T-helper 17 cell (primary cell): ENCODE measurements at regions not wholly inside any gene's neighbourhood (a gene's known extent, or its start where the extent isn't known, plus 50 kb on each side); places are given as distances from the start of the nearest gene placed in this dataset.
"Not testable (repeated sequence)": the region's sequence is repeated elsewhere in the genome, so short reads cannot be mapped to it uniquely, and the experiment has no call there.

ENCODE experiments used
- ATAC-seq: fragments of 150-1000 bp; cut with Tn5 transposase; 2 replicates; pipeline ENCODE4 v1.10.0; 2021; ENCODE audit warnings: mild to moderate bottlenecking, moderate library complexity
- DNase-seq, 3 donors: peaks; one replicate each; pipeline versions ENCODE4 v3.0.0 to v3.0.0-alpha.2; 2020 to 2021
- H3K9me3 ChIP-seq: one replicate; pipeline ENCODE4 v1.7.0; 2013; ENCODE audit warnings: low read length, mild to moderate bottlenecking; ENCODE audit not compliant: control insufficient read depth, poor library complexity, severe bottlenecking
- H3K27ac Mint-ChIP-seq: one replicate; pipeline ENCODE4 v1.8.0; 2022; ENCODE audit warnings: mild to moderate bottlenecking, moderate library complexity, mixed read lengths
- H3K27me3 Mint-ChIP-seq: one replicate; pipeline ENCODE4 v1.8.0; 2022; ENCODE audit warnings: mixed read lengths
- H3K36me3 Mint-ChIP-seq: one replicate; pipeline ENCODE4 v1.8.0; 2022; ENCODE audit warnings: low read depth, mixed read lengths
- H3K4me1 Mint-ChIP-seq: one replicate; pipeline ENCODE4 v1.8.0; 2022; ENCODE audit warnings: mild to moderate bottlenecking, mixed read lengths
- H3K4me3 Mint-ChIP-seq: one replicate; pipeline ENCODE4 v1.8.0; 2022; ENCODE audit warnings: mild to moderate bottlenecking, moderate library complexity, mixed read lengths

DNA sequence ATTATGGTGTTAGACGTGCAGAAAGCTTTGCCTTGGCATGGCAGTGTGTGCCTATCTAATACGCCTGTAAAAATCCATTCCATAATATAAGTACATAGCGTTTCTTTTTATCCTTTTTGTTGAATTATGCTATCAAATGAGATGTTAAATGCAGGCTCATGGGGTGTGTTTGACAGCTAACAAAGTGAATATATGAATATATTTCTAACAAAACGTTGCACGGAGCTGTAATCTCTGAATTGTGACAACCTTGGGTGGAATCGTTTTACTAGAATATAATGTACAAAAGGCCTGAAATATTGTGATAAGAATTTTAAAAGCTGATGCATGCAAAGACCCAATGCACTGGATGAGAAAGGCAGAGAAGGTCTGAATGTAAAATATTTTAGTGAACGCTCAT is 763.7 kb upstream of the TMEM132C start:
- Mint-ChIP-seq H3K27me3 (peaks cover 6% of the 10 kb centered on the region), H3K4me1 (no peaks in the 10 kb centered on the region), H3K36me3 (no peaks in the 10 kb centered on the region), H3K4me3 (no peak overlapping the region), H3K27ac (no peak overlapping the region)
- ATAC-seq, result no peak
- no peak for DNase-seq
- H3K9me3 ChIP-seq, result no peaks in the 10 kb centered on the region

DNA sequence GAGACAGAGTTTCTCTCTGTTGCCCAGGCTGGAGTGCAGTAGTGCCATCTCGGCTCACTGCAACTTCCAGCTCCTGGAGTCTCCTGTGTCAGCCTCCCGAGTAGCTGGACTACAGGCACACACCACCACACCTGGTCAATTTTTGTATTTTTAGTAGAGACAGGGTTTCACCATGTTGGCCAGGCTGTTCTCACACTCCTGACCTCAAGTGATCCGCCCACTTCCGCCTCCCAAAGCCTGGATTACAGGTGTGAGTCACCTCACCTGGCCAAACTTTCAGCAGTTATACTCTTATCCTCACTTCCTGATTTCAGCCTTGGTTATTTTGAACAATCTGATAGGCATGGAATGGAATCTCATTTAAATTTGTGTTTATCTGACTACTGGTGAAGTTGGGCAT is 763.0 kb upstream of the TMEM132C start:
- H3K27me3 Mint-ChIP-seq, H3K9me3 ChIP-seq, H3K27ac Mint-ChIP-seq, H3K36me3 Mint-ChIP-seq, H3K4me3 Mint-ChIP-seq, H3K4me1 Mint-ChIP-seq, DNase-seq, ATAC-seq: not testable (repeated sequence)

DNA sequence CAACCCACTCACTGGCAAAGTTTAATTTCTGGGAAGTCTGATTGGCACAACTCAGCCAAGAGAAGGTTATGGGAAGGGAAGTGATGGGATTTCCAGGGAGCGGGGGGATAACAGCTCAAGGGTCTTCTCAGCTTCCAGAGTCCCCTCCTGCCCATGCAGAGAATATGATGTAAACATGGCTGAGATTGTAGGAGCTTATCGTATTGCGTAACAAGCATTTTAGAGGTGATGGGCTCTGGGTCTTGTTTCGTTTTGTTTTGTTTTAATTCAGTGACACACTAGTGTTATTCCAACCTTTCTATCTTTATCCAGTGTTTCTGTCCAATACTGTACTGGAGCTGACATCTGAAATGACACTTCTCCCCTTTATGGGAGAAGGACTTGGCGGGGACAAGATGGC is 762.1 kb upstream of the TMEM132C start:
- H3K9me3 ChIP-seq, result no peaks in the 10 kb centered on the region
- no peak overlapping the region for H3K4me3 Mint-ChIP-seq
- H3K27ac Mint-ChIP-seq, result no peak overlapping the region
- ATAC-seq (no peak), DNase-seq (no peak)
- H3K4me1 Mint-ChIP-seq, result no peaks in the 10 kb centered on the region
- H3K27me3 Mint-ChIP-seq, result peaks cover 6% of the 10 kb centered on the region
- H3K36me3 Mint-ChIP-seq, result no peaks in the 10 kb centered on the region

DNA sequence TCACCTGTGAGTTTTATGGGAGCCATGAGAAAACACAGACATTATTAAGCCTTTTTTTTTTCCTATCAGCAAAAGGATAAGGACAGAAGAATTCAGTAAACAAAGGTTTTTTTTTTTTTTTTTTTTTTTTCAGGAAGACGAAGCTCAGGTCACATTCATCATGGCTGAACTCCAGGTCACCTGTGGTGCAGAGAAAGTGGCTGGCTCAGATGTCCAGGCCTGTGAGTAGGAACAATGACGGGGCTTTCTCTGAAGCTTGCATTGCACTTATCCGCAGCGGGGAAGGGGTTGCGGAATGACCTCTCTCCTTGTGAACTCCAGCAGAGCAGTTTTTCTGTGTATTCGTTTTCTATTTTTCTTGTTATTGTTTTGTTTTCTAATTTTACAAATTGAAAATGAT is 759.6 kb upstream of the TMEM132C start:
- Mint-ChIP-seq H3K4me3 (no peak overlapping the region), H3K36me3 (no peaks in the 10 kb centered on the region), H3K27me3 (peaks cover 6% of the 10 kb centered on the region), H3K27ac (no peak overlapping the region), H3K4me1 (no peaks in the 10 kb centered on the region)
- DNase-seq, result no peak
- H3K9me3 ChIP-seq, result no peaks in the 10 kb centered on the region
- ATAC-seq, result no peak

DNA sequence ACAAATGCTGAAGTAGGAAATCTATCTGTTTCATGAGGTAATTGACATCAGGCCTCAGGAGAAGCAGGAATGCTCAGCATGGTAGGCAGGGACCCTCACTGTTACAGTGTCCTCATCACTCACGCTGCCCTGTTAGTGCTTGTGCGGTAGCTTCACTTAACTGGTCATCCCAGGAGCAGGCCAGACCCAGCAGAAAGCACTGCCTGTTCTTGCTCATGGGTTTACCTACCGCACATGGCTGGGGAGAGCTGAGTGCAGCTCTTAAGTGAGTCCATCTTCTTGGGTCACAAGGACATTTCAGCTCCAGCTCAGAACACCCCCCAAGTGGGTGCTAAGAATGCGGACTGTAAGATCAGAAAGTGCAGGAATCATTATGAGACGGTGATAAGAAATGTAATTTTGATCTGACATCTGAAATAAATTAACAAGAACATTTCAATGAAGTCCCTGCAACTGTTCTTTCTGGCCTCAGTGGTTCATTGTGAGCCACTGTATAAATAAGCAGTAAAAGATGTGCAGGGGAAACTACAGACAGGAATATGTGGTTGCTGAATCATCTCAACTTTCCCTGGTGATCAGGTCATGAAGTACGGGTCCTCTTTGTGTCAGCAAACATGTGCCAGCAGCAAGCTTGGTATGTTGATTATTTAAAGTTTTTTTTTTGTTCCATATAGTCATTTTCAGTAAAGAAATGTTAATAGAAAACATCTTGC is 757.7 kb upstream of the TMEM132C start:
- Mint-ChIP-seq H3K36me3 (no peaks in the 10 kb centered on the region), H3K4me1 (no peaks in the 10 kb centered on the region), H3K4me3 (no peak overlapping the region), H3K27ac (no peak overlapping the region), H3K27me3 (peaks cover 6% of the 10 kb centered on the region)
- H3K9me3 ChIP-seq, result no peaks in the 10 kb centered on the region
- DNase-seq (no peak), ATAC-seq (no peak)

DNA sequence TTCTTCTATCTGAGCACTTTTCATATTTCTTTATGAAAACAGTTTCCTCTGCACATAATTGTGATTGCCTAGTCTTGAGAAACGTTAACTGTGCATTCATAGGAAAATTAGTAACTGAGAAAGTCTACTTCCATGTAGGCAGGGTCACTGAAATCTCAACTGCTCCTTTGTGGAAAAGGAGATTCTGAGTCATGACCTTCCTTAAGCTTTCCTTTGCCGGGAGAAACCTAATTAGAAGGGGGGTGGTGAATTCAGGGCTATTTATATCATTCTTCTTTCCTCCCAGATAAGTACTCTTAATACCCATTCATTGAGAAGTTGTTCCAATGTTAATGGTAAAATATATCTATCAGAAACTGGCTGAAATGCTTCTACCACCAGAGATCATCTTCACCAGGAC is 751.0 kb upstream of the TMEM132C start:
- no peaks in the 10 kb centered on the region for H3K4me1 Mint-ChIP-seq
- H3K9me3 ChIP-seq, result no peaks in the 10 kb centered on the region
- no peak overlapping the region for H3K4me3 Mint-ChIP-seq
- no peak for DNase-seq
- no peak for ATAC-seq
- no peaks in the 10 kb centered on the region for H3K27me3 Mint-ChIP-seq
- H3K36me3 Mint-ChIP-seq, result no peaks in the 10 kb centered on the region
- H3K27ac Mint-ChIP-seq, result no peak overlapping the region

DNA sequence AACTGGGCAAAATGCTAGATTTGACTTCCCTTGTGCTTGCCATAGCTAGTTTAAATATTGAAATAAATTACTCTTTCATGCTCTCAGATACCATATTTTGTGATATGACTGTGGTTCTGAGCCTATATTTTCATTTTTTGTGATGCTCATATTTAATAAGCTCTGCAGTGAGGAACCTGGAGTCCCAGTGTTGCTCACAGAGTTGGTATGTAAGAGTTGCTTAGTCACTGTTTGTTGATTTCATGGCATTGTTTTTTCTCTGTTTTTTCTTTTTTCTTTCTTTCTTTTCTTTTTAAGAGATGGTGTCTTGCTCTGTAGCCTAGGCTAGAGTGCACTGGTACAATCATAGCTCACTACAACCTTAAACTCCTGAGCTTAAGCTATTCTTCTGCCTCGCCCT is 750.5 kb upstream of the TMEM132C start:
- Mint-ChIP-seq H3K27ac (no peak overlapping the region), H3K4me1 (no peaks in the 10 kb centered on the region), H3K27me3 (no peaks in the 10 kb centered on the region), H3K36me3 (no peaks in the 10 kb centered on the region), H3K4me3 (no peak overlapping the region)
- DNase-seq, result no peak
- no peak for ATAC-seq
- no peaks in the 10 kb centered on the region for H3K9me3 ChIP-seq

DNA sequence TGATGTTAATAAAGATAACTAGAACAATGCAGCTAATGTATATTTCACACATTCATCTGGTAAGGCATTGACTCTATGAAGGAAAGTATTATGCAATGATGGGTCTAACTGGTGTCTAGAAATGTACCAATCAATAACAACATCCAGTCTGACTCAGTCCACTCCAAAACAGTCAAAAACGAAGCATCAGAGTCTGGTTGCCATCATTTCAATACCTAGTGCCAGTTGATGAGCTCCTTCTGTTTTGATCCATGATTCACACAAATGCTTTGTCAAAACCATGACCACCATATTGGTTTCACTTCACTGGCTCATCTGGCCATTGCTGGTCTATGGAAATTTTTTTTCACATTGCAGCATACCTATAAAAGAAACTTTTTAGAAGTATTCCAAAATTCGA is 747.2 kb upstream of the TMEM132C start:
- no peaks in the 10 kb centered on the region for H3K9me3 ChIP-seq
- Mint-ChIP-seq H3K27me3 (no peaks in the 10 kb centered on the region), H3K4me3 (no peak overlapping the region), H3K27ac (no peak overlapping the region), H3K36me3 (no peaks in the 10 kb centered on the region), H3K4me1 (no peaks in the 10 kb centered on the region)
- DNase-seq (no peak), ATAC-seq (no peak)

DNA sequence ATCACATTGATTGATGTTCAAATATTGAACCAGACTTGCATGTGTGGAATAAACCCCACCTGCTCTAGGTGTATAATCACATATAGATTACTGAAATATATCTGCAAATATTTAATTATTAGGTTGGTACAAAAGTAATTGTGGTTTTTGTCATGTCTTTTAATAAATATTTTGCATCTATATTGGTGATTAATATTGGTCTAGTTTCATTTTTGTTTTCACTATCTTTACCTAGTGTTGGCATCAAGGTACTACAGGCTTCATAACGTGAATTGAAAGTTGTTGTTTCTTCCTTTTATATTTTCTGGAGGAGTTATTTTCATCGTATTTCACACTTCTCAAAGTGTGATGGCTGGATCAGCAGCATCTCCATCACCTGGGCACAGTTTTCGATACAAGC is 740.0 kb upstream of the TMEM132C start:
- no peaks in the 10 kb centered on the region for H3K9me3 ChIP-seq
- Mint-ChIP-seq H3K4me1 (no peaks in the 10 kb centered on the region), H3K27ac (no peak overlapping the region), H3K4me3 (no peak overlapping the region), H3K27me3 (peaks cover 11% of the 10 kb centered on the region), H3K36me3 (no peaks in the 10 kb centered on the region)
- no peak for DNase-seq
- no peak for ATAC-seq

DNA sequence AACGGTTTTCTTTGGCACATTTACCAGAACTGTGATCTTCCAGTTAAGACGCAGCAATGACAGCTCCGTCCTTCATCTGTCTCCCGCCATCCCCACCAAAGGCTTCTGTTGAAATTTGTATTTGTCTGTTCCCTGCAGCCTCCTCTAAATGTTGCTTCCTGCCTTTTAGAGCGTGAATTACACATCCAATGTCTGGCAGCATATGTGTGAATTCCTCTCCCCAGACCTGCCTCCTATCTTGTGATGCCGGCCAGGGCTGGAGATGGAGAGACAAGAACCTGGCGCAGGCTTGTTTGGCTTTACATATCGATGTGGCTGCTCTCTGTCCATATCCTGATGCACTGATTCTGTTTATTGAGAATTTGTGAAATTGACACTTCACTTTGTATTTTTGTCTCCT is 738.4 kb upstream of the TMEM132C start:
- ATAC-seq, result no peak
- H3K27ac Mint-ChIP-seq, result no peak overlapping the region
- H3K4me1 Mint-ChIP-seq, result no peaks in the 10 kb centered on the region
- no peak for DNase-seq
- H3K27me3 Mint-ChIP-seq, result peaks cover 11% of the 10 kb centered on the region
- no peaks in the 10 kb centered on the region for H3K9me3 ChIP-seq
- no peaks in the 10 kb centered on the region for H3K36me3 Mint-ChIP-seq
- H3K4me3 Mint-ChIP-seq, result no peak overlapping the region

DNA sequence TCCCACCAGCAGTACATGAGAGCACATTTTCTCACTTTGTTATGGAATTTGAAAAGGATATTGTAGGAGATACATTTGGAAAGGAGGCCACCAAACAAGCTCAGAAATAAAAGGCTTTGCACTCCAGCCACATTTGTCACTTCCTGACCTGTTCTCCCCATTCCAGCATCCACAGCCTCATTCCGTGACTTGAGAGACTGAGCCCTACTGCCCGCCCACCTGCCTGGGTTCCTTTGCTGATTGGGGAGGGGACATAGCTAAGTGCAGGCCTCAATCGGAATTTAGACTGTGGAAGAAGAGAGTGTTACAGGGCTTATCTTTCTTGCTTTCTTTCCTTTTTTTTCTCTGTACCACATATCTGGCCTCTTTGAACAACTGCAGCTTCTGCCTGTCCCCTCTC is 735.4 kb upstream of the TMEM132C start:
- Mint-ChIP-seq H3K27me3 (peaks cover 11% of the 10 kb centered on the region), H3K4me1 (no peaks in the 10 kb centered on the region), H3K4me3 (no peak overlapping the region), H3K36me3 (no peaks in the 10 kb centered on the region), H3K27ac (no peak overlapping the region)
- no peak for ATAC-seq
- DNase-seq, result no peak
- H3K9me3 ChIP-seq, result no peaks in the 10 kb centered on the region

DNA sequence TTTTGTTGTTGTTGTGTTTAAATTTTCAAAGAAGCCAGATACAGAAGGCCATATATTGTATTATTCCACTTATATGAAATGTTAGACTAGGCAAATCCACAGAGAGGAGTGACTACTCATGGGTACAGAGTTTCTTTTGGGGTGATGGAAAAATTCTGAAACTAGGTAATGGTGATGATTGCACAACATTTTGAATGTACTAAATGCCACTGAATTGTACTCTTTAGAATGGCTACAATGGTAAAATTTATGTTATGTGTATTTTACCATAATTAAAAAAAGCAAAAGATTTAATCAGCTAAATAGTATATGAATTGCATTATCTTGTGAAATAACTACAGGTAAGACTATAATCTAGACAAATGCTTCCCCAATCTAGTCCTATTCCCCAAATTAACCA is 733.6 kb upstream of the TMEM132C start:
- H3K9me3 ChIP-seq, result no peaks in the 10 kb centered on the region
- ATAC-seq (no peak), DNase-seq (no peak)
- Mint-ChIP-seq H3K4me3 (no peak overlapping the region), H3K36me3 (no peaks in the 10 kb centered on the region), H3K27ac (no peak overlapping the region), H3K27me3 (peaks cover 11% of the 10 kb centered on the region), H3K4me1 (no peaks in the 10 kb centered on the region)

DNA sequence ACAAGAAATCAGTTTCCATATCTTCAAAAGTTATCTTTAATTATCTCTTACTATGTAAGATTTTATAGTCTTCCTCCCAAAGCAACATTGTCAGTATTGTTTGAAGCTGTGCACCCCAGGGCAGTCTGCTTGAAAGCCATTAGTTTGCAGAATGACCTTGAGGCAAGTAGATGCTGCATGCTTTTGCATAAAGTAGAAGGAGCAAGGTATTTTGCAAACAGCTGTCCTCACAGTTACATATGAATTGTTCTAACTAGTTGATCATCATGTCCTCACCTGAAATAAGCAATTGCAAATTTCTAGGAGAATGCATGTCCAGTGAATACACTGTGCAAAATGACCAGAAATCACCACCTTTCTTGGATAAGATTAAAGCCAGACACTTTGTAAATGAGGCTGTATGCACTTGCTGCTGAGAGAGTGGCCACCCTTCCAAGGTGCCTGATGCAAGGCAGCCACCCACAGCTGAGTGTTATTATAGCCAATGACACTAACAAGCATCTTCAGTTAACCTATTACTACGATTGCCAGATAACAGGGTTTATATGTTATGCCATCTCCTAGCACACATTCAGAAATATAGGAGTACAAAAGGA is 730.0 kb upstream of the TMEM132C start:
- peaks cover 6% of the 10 kb centered on the region for H3K27me3 Mint-ChIP-seq
- H3K4me3 Mint-ChIP-seq, result no peak overlapping the region
- DNase-seq, result no peak
- no peak for ATAC-seq
- no peaks in the 10 kb centered on the region for H3K36me3 Mint-ChIP-seq
- no peaks in the 10 kb centered on the region for H3K9me3 ChIP-seq
- H3K27ac Mint-ChIP-seq, result no peak overlapping the region
- H3K4me1 Mint-ChIP-seq, result no peaks in the 10 kb centered on the region

DNA sequence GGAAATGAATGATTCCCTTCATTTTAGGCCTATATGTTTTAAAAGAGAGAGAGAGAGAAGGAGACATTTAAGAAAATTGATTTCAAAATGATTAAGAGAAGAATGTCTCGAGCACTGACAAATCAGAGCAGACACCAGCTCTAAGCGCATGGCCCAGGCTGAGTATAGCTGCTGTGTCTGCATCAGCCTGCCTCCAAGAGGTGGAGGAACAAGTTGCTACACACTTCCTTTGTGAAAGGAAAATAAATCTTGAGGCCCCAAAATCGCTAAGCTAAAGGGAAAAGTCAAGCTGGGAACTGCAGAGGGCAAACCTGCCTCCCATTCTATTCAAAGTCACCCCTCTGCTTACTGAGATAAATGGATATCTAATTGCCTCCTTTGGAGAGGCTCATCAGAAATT is 728.7 kb upstream of the TMEM132C start:
- Mint-ChIP-seq H3K27ac (no peak overlapping the region), H3K4me1 (no peaks in the 10 kb centered on the region), H3K36me3 (no peaks in the 10 kb centered on the region), H3K27me3 (peaks cover 12% of the 10 kb centered on the region), H3K4me3 (no peak overlapping the region)
- no peaks in the 10 kb centered on the region for H3K9me3 ChIP-seq
- DNase-seq (no peak), ATAC-seq (no peak)
